H9 (cell line): ENCODE measurements at regions not wholly inside any gene's neighbourhood (a gene's known extent, or its start where the extent isn't known, plus 50 kb on each side); places are given as distances from the start of the nearest gene placed in this dataset.

Source experiments
- DNase-seq: peaks from one replicate; pipeline ENCODE4 v3.0.0-alpha.2; 2017
- H2AFZ ChIP-seq: one replicate; pipeline ENCODE4 v1.6.1; 2013; ENCODE audit warnings: mild to moderate bottlenecking, low read length, control low read depth, moderate library complexity
- H2AK5ac ChIP-seq: 2 replicates; pipeline ENCODE4 v1.6.1; 2013; ENCODE audit warnings: low read length, control low read depth, mixed read lengths; ENCODE audit not compliant: insufficient read length
- H2BK120ac ChIP-seq: one replicate; pipeline ENCODE4 v1.6.1; 2013; ENCODE audit warnings: low read depth, mild to moderate bottlenecking, low read length, control low read depth, inconsistent platforms; ENCODE audit not compliant: poor library complexity, severe bottlenecking
- H2BK12ac ChIP-seq: 2 replicates; pipeline ENCODE4 v1.6.1; 2013; ENCODE audit warnings: low read length, control low read depth, mixed read lengths, low read depth; ENCODE audit not compliant: insufficient read length
- H2BK15ac ChIP-seq: 2 replicates; pipeline ENCODE4 v1.6.1; 2013; ENCODE audit warnings: low read depth, low read length, control low read depth
- H2BK20ac ChIP-seq: one replicate; pipeline ENCODE4 v1.6.1; 2013; ENCODE audit warnings: low read depth, mild to moderate bottlenecking, low read length, control low read depth, inconsistent platforms; ENCODE audit not compliant: poor library complexity, severe bottlenecking
- H2BK5ac ChIP-seq: 2 replicates; pipeline ENCODE4 v1.6.1; 2013; ENCODE audit warnings: low read length, control low read depth, mixed read lengths; ENCODE audit not compliant: insufficient read length
- H3K14ac ChIP-seq: 2 replicates; pipeline ENCODE4 v1.6.1; 2013; ENCODE audit warnings: low read length, control low read depth; ENCODE audit not compliant: insufficient read depth
- H3K18ac ChIP-seq: 2 replicates; pipeline ENCODE4 v1.6.1; 2013; ENCODE audit warnings: low read depth, mild to moderate bottlenecking, mixed read lengths, low read length, control low read depth; ENCODE audit not compliant: insufficient read length
- H3K23ac ChIP-seq: 2 replicates; pipeline ENCODE4 v1.6.1; 2013; ENCODE audit warnings: low read length, control low read depth, mixed read lengths, low read depth; ENCODE audit not compliant: insufficient read length
- H3K23me2 ChIP-seq: 2 replicates; pipeline ENCODE4 v1.6.1; 2013; ENCODE audit warnings: low read depth, mild to moderate bottlenecking, mixed read lengths, low read length, control low read depth; ENCODE audit not compliant: insufficient read length, poor library complexity, severe bottlenecking
- H3K27ac ChIP-seq: 2 replicates; pipeline ENCODE4 v1.5.1; 2013; ENCODE audit warnings: low read length, control low read depth, mixed read lengths, low read depth; ENCODE audit not compliant: insufficient read length
- H3K27me3 ChIP-seq: 2 replicates; pipeline ENCODE4 v1.6.1; 2013; ENCODE audit warnings: low read length, control low read depth, inconsistent platforms; ENCODE audit not compliant: insufficient read depth
- H3K4ac ChIP-seq: 2 replicates; pipeline ENCODE4 v1.6.1; 2013; ENCODE audit warnings: low read depth, mild to moderate bottlenecking, control low read depth, inconsistent platforms, low read length, moderate library complexity
- H3K4me1 ChIP-seq: 2 replicates; pipeline ENCODE4 v1.6.1; 2013; ENCODE audit warnings: low read length, control low read depth, inconsistent platforms; ENCODE audit not compliant: insufficient read depth
- H3K4me2 ChIP-seq: 2 replicates; pipeline ENCODE4 v1.6.1; 2013; ENCODE audit warnings: low read length, control low read depth, mixed read lengths; ENCODE audit not compliant: insufficient read length, insufficient read depth
- H3K56ac ChIP-seq: 2 replicates; pipeline ENCODE4 v1.6.1; 2013; ENCODE audit warnings: low read depth, mild to moderate bottlenecking, mixed read lengths, low read length, control low read depth; ENCODE audit not compliant: insufficient read length
- H3K79me1 ChIP-seq: 2 replicates; pipeline ENCODE4 v1.6.1; 2013; ENCODE audit warnings: low read depth, mild to moderate bottlenecking, moderate library complexity, low read length, control low read depth, inconsistent platforms; ENCODE audit not compliant: insufficient read depth, poor library complexity, severe bottlenecking
- H3K79me2 ChIP-seq: 2 replicates; pipeline ENCODE4 v1.6.1; 2013; ENCODE audit warnings: low read length, control low read depth, inconsistent platforms; ENCODE audit not compliant: insufficient read depth
- H3K9ac ChIP-seq: 2 replicates; pipeline ENCODE4 v1.6.1; 2013; ENCODE audit warnings: low read length, control low read depth, mixed read lengths; ENCODE audit not compliant: insufficient read length; ENCODE audit errors: extremely low read depth
- H3K9me3 ChIP-seq: one replicate; pipeline ENCODE4 v1.6.1; 2013; ENCODE audit warnings: low read depth, low read length, inconsistent platforms; ENCODE audit not compliant: control insufficient read depth
- H3T11ph ChIP-seq: one replicate; pipeline ENCODE4 v1.6.1; 2013; ENCODE audit warnings: mild to moderate bottlenecking, low read length, control low read depth, inconsistent platforms
- H4K20me1 ChIP-seq: one replicate; pipeline ENCODE4 v1.6.1; 2013; ENCODE audit not compliant: control insufficient read depth, insufficient read length, insufficient read depth
- H4K5ac ChIP-seq: 2 replicates; pipeline ENCODE4 v1.6.1; 2013; ENCODE audit warnings: low read depth, mild to moderate bottlenecking, mixed read lengths, low read length, control low read depth; ENCODE audit not compliant: insufficient read length
- H4K8ac ChIP-seq: replicated peaks from 2 replicates; pipeline ENCODE4 v1.6.1; 2013; ENCODE audit warnings: low read length, control low read depth, mixed read lengths, low read depth; ENCODE audit not compliant: insufficient read length
- H4K91ac ChIP-seq: 2 replicates; pipeline ENCODE4 v1.6.1; 2013; ENCODE audit warnings: low read depth, mild to moderate bottlenecking, moderate library complexity, mixed read lengths, low read length, control low read depth; ENCODE audit not compliant: insufficient read length
- H3K27ac Mint-ChIP-seq, 3 experiments: 2 replicates in 2 of 3; 3 replicates in 1 of 3; pipeline ENCODE4 v1.8.0; 2020 to 2021; ENCODE audit warnings: mixed read lengths in 3 of 3, mild to moderate bottlenecking in 1 of 3, moderate library complexity in 1 of 3
- H3K27me3 Mint-ChIP-seq: 2 replicates; pipeline ENCODE4 v1.8.0; 2021; ENCODE audit warnings: low read depth, mild to moderate bottlenecking, moderate library complexity, mixed read lengths
- H3K36me3 Mint-ChIP-seq, 3 experiments: 2 replicates in 2 of 3; 3 replicates in 1 of 3; pipeline ENCODE4 v1.8.0; 2020 to 2021; ENCODE audit warnings: low read depth in 3 of 3, mixed read lengths in 3 of 3; ENCODE audit not compliant: insufficient read depth in 1 of 3
- H3K4me1 Mint-ChIP-seq, 2 experiments: 2 replicates each; pipeline ENCODE4 v1.8.0; 2020; ENCODE audit warnings: mixed read lengths in 2 of 2
- H3K4me3 Mint-ChIP-seq, 2 experiments: 2 replicates in 1 of 2; 3 replicates in 1 of 2; pipeline ENCODE4 v1.8.0; 2020 to 2021; ENCODE audit warnings: mild to moderate bottlenecking in 2 of 2, mixed read lengths in 2 of 2, moderate library complexity in 1 of 2
- H3K9me3 Mint-ChIP-seq, 2 experiments: 2 replicates in 1 of 2; 3 replicates in 1 of 2; pipeline ENCODE4 v1.8.0; 2020; ENCODE audit warnings: mild to moderate bottlenecking in 2 of 2, mixed read lengths in 2 of 2, moderate library complexity in 1 of 2
- WGBS: extraction: QIAGEN DNeasy Blood & Tissue Kit; methylation state at CpG from one replicate; pipeline ENCODE4 v1.1.7; 2013; ENCODE audit warnings: missing lambda C conversion rate, low lambda C conversion rate, mixed read lengths; ENCODE audit not compliant: insufficient read length; ENCODE audit errors: extremely low coverage; 5-methylcytosine and 5-hydroxymethylcytosine counted together
- TF ChIP-seq, protein P1 (sequence below): fragments of 200-600 bp; sonication (generic); conservative IDR thresholded peaks from 3 replicates; pipeline ENCODE4 v1.8.0; 2021; ENCODE audit warnings: antibody characterized with exemption, mild to moderate bottlenecking

GRCh38 chr22:47621253-47621652, 858.8 kb downstream of the TBC1D22A start:
- H2BK5ac ChIP-seq = no peak overlapping the region
- no peak overlapping the region for H3K56ac ChIP-seq
- H3K14ac ChIP-seq = no peak overlapping the region
- H4K20me1 ChIP-seq = no peaks in the 10 kb centered on the region
- no peak overlapping the region; a peak in 1 of 7 replicates for H3K27ac Mint-ChIP-seq
- H3K23me2 ChIP-seq = no peaks in the 10 kb centered on the region
- H2BK15ac ChIP-seq = no peak overlapping the region
- H2BK20ac ChIP-seq = no peak overlapping the region
- H3K23ac ChIP-seq = no peak overlapping the region
- TF ChIP-seq, protein P1, sequence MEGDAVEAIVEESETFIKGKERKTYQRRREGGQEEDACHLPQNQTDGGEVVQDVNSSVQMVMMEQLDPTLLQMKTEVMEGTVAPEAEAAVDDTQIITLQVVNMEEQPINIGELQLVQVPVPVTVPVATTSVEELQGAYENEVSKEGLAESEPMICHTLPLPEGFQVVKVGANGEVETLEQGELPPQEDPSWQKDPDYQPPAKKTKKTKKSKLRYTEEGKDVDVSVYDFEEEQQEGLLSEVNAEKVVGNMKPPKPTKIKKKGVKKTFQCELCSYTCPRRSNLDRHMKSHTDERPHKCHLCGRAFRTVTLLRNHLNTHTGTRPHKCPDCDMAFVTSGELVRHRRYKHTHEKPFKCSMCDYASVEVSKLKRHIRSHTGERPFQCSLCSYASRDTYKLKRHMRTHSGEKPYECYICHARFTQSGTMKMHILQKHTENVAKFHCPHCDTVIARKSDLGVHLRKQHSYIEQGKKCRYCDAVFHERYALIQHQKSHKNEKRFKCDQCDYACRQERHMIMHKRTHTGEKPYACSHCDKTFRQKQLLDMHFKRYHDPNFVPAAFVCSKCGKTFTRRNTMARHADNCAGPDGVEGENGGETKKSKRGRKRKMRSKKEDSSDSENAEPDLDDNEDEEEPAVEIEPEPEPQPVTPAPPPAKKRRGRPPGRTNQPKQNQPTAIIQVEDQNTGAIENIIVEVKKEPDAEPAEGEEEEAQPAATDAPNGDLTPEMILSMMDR = no peak
- H4K8ac ChIP-seq = no peak overlapping the region
- no peak overlapping the region for H2BK12ac ChIP-seq
- WGBS = no CpG with 5 or more reads among the region's 9 CpGs
- H3K4me3 Mint-ChIP-seq = no peak overlapping the region
- peaks cover 2 to 36% of the 10 kb centered on the region in 2 experiments; a peak in 3 of 5 replicates for H3K9me3 Mint-ChIP-seq
- no peak for DNase-seq
- no peak overlapping the region for H2BK120ac ChIP-seq
- no peak overlapping the region for H3K18ac ChIP-seq
- no peaks in the 10 kb centered on the region for H3K4me1 ChIP-seq
- H2AK5ac ChIP-seq = no peak overlapping the region
- H3K36me3 Mint-ChIP-seq = peaks cover 0 to 1% (median 0%) of the 10 kb centered on the region in 3 experiments; a peak in 1 of 7 replicates
- H3K79me2 ChIP-seq = no peaks in the 10 kb centered on the region
- H3K4me2 ChIP-seq = no peak overlapping the region
- H3K9me3 ChIP-seq = no peaks in the 10 kb centered on the region
- no peak overlapping the region for H2AFZ ChIP-seq
- no peak overlapping the region for H4K91ac ChIP-seq
- no peak overlapping the region for H3K27ac ChIP-seq
- H3K4me1 Mint-ChIP-seq = no peaks in the 10 kb centered on the region
- peaks cover 17% of the 10 kb centered on the region for H3K27me3 Mint-ChIP-seq
- H3K27me3 ChIP-seq = no peaks in the 10 kb centered on the region
- no peak overlapping the region for H3K4ac ChIP-seq
- no peaks in the 10 kb centered on the region for H3K79me1 ChIP-seq
- H4K5ac ChIP-seq = no peak overlapping the region
- no peak overlapping the region for H3K9ac ChIP-seq
- no peak overlapping the region for H3T11ph ChIP-seq
